H1 (cell line): ENCODE measurements at regions not wholly inside any gene's neighbourhood (a gene's known extent, or its start where the extent isn't known, plus 50 kb on each side); places are given as distances from the start of the nearest gene placed in this dataset.

ENCODE experiments used
- CTCF ChIA-PET: fragments of 300-600 bp; sonication (Branson Sonifier 250); formaldehyde crosslinking; loops from one replicate; lab custom pipeline; 2021; ENCODE audit not compliant: partially characterized antibody; lab: Charles Lee
- POLR2A ChIA-PET: fragments of 300-600 bp; sonication (Branson Sonifier 250); formaldehyde crosslinking; loops from one replicate; lab custom pipeline; 2021; ENCODE audit warnings: inconsistent platforms; ENCODE audit not compliant: partially characterized antibody; lab: Charles Lee
- DNase-seq, 2 experiments: peaks; one replicate each; pipeline versions ENCODE4 v3.0.0 to v3.0.0-alpha.2; 2010 to 2022; ENCODE audit warnings: low spot score in 2 of 2, low read depth in 1 of 2, mixed read lengths in 1 of 2
- FAIRE-seq: peaks from 2 replicates; lab custom pipeline; 2011; peaks lifted over from hg19 to GRCh38; lab: Jason Lieb, UNC
- H2AFZ ChIP-seq: 2 replicates; pipeline ENCODE4 v1.8.1; 2012; ENCODE audit warnings: low read length, inconsistent platforms
- H2AK5ac ChIP-seq: 2 replicates; pipeline ENCODE4 v1.6.1; 2013; ENCODE audit warnings: low read depth, low read length
- H2BK120ac ChIP-seq: replicated peaks from 2 replicates; pipeline ENCODE3; 2013; ENCODE audit warnings: low read depth, low read length, inconsistent platforms
- H2BK12ac ChIP-seq: 2 replicates; pipeline ENCODE4 v1.6.1; 2013; ENCODE audit warnings: low read depth, low read length
- H2BK15ac ChIP-seq: 2 replicates; pipeline ENCODE4 v1.6.1; 2013; ENCODE audit warnings: low read length
- H2BK20ac ChIP-seq: 2 replicates; pipeline ENCODE4 v1.6.1; 2013; ENCODE audit warnings: low read length
- H2BK5ac ChIP-seq: 2 replicates; pipeline ENCODE4 v1.6.1; 2013; ENCODE audit warnings: low read depth, low read length
- H3K14ac ChIP-seq: 2 replicates; pipeline ENCODE4 v1.6.1; 2013; ENCODE audit warnings: inconsistent platforms; ENCODE audit not compliant: insufficient read length
- H3K18ac ChIP-seq: 2 replicates; pipeline ENCODE4 v1.6.1; 2013; ENCODE audit warnings: low read length; ENCODE audit errors: extremely low read depth
- H3K23ac ChIP-seq: 2 replicates; pipeline ENCODE4 v1.6.1; 2013; ENCODE audit warnings: inconsistent platforms; ENCODE audit not compliant: insufficient read length
- H3K23me2 ChIP-seq: 2 replicates; pipeline ENCODE4 v1.6.1; 2013; ENCODE audit warnings: low read depth, low read length
- H3K27ac ChIP-seq: 2 replicates; pipeline ENCODE4 v1.6.1; 2011; ENCODE audit warnings: low read depth, low read length, inconsistent platforms
- H3K27me3 ChIP-seq, 4 experiments: replicated peaks in 1 of 4; 1 replicate in 1 of 4; 2 replicates in 3 of 4; pipeline versions ENCODE4 v1.6.1 to v1.8.1; 2011 to 2013; ENCODE audit warnings: low read length in 3 of 4, mild to moderate bottlenecking in 3 of 4, inconsistent platforms in 2 of 4, mixed read lengths in 2 of 4, moderate library complexity in 1 of 4; ENCODE audit not compliant: control insufficient read depth in 3 of 4, insufficient read depth in 3 of 4; ENCODE audit errors: extremely low read depth in 1 of 4
- H3K36me3 ChIP-seq, 4 experiments: 2 replicates each; pipeline versions ENCODE4 v1.6.1 to v1.8.1; 2011 to 2013; ENCODE audit warnings: mild to moderate bottlenecking in 4 of 4, low read length in 3 of 4, moderate library complexity in 2 of 4, control low read depth in 1 of 4, inconsistent platforms in 1 of 4; ENCODE audit not compliant: insufficient read depth in 4 of 4, control insufficient read depth in 2 of 4
- H3K4ac ChIP-seq: replicated peaks from 2 replicates; pipeline ENCODE3; 2013; ENCODE audit warnings: low read length, low read depth, mixed read lengths, inconsistent platforms; ENCODE audit not compliant: insufficient read length
- H3K4me1 ChIP-seq, 4 experiments: replicated peaks in 1 of 4; 1 replicate in 1 of 4; 2 replicates in 3 of 4; pipeline versions ENCODE4 v1.6.1 to v1.8.1; 2011 to 2013; ENCODE audit warnings: low read length in 3 of 4, inconsistent platforms in 2 of 4, mixed read lengths in 1 of 4; ENCODE audit not compliant: insufficient read depth in 4 of 4, control insufficient read depth in 3 of 4
- H3K4me2 ChIP-seq, 2 experiments: 2 replicates each; pipeline versions ENCODE4 v1.6.1 to v1.8.1; 2011 to 2013; ENCODE audit warnings: low read depth in 2 of 2, low read length in 2 of 2, control low read depth in 1 of 2, inconsistent platforms in 1 of 2, mild to moderate bottlenecking in 1 of 2; ENCODE audit not compliant: insufficient read depth in 1 of 2
- H3K4me3 ChIP-seq, 4 experiments: fragments of 200-600, 300-600 bp in 1 of 4; sonication (generic), shearing (Covaris generic), sonication (Bioruptor Twin) in 1 of 4; 2 replicates each; pipeline versions ENCODE4 v1.5.1 to v1.8.1; 2011 to 2016; ENCODE audit warnings: low read length in 4 of 4, low read depth in 3 of 4, control low read depth in 2 of 4, inconsistent platforms in 2 of 4, mild to moderate bottlenecking in 2 of 4, mixed read lengths in 1 of 4, moderate library complexity in 1 of 4; ENCODE audit not compliant: insufficient read depth in 2 of 4; ENCODE audit errors: extremely low read depth in 1 of 4
- H3K56ac ChIP-seq: replicated peaks from 2 replicates; pipeline ENCODE3; 2013; ENCODE audit warnings: low read depth, mild to moderate bottlenecking, mixed read lengths, low read length, inconsistent platforms; ENCODE audit not compliant: insufficient read length
- H3K79me1 ChIP-seq: 2 replicates; pipeline ENCODE4 v1.6.1; 2013; ENCODE audit warnings: low read depth, low read length, control low read depth
- H3K79me2 ChIP-seq, 2 experiments: 2 replicates each; pipeline versions ENCODE4 v1.6.1 to v1.8.1; 2012 to 2013; ENCODE audit warnings: low read length in 2 of 2, mild to moderate bottlenecking in 2 of 2, inconsistent platforms in 1 of 2; ENCODE audit not compliant: insufficient read depth in 2 of 2, control insufficient read depth in 1 of 2
- H3K9ac ChIP-seq, 4 experiments: replicated peaks in 1 of 4; 1 replicate in 1 of 4; 2 replicates in 3 of 4; pipeline versions ENCODE4 v1.6.1 to v1.8.1; 2011 to 2013; ENCODE audit warnings: low read depth in 3 of 4, low read length in 3 of 4, control low read depth in 2 of 4, mild to moderate bottlenecking in 2 of 4, moderate library complexity in 2 of 4, inconsistent platforms in 1 of 4; ENCODE audit errors: extremely low read depth in 1 of 4
- H3K9me3 ChIP-seq, 2 experiments: 2 replicates each; pipeline versions ENCODE4 v1.6.1 to v1.8.1; 2012 to 2013; ENCODE audit warnings: mild to moderate bottlenecking in 2 of 2, moderate library complexity in 2 of 2, control low read depth in 1 of 2, inconsistent platforms in 1 of 2, low read depth in 1 of 2, low read length in 1 of 2, mixed read lengths in 1 of 2; ENCODE audit not compliant: insufficient read depth in 2 of 2
- H4K20me1 ChIP-seq, 2 experiments: replicated peaks in 1 of 2; 2 replicates each; pipeline versions ENCODE3 to v1.8.1; 2011 to 2013; ENCODE audit warnings: inconsistent platforms in 2 of 2, low read length in 2 of 2, mild to moderate bottlenecking in 1 of 2; ENCODE audit not compliant: insufficient read depth in 2 of 2, control insufficient read depth in 1 of 2
- H4K5ac ChIP-seq: 2 replicates; pipeline ENCODE4 v1.6.1; 2013; ENCODE audit warnings: low read length, low read depth, mixed read lengths, inconsistent platforms; ENCODE audit not compliant: insufficient read length
- H4K8ac ChIP-seq: 2 replicates; pipeline ENCODE4 v1.8.0; 2013; ENCODE audit warnings: mild to moderate bottlenecking, moderate library complexity, low read length, inconsistent platforms; ENCODE audit not compliant: insufficient read depth; ENCODE audit errors: extremely low read depth
- H4K91ac ChIP-seq: replicated peaks from 2 replicates; pipeline ENCODE3; 2013; ENCODE audit warnings: low read length, mixed read lengths, inconsistent platforms; ENCODE audit not compliant: insufficient read length
- ASH2L ChIP-seq: fragments of 200-600, 300-600 bp; sonication (generic); IDR thresholded peaks from one replicate; pipeline ENCODE4 v1.7.1; 2017; ENCODE audit warnings: low read length
- CBX5 ChIP-seq: fragments of 300-800, 300-1000 bp; sonication (generic); IDR thresholded peaks from 2 replicates; pipeline ENCODE4 v1.7.1; 2016; ENCODE audit warnings: antibody characterized with exemption, low read length, low read depth
- CBX8 ChIP-seq: fragments of 300-800, 300-1000 bp; sonication (generic); IDR thresholded peaks from 2 replicates; pipeline ENCODE4 v1.7.1; 2016; ENCODE audit warnings: low read depth, low read length, borderline replicate concordance
- CHD1 ChIP-seq: IDR thresholded peaks from 2 replicates; pipeline ENCODE4 v1.6.1; 2012; ENCODE audit warnings: low read depth, low read length, improper control_type of control experiment
- CHD2 ChIP-seq: IDR thresholded peaks from 2 replicates; pipeline ENCODE4 v1.6.1; 2012; ENCODE audit warnings: low read length, improper control_type of control experiment
- JUN ChIP-seq: IDR thresholded peaks from 2 replicates; pipeline ENCODE4 v1.6.1; 2011; ENCODE audit warnings: low read depth, mild to moderate bottlenecking, improper control_type of control experiment, low read length
- KDM1A ChIP-seq: fragments of 200-600, 300-600 bp; sonication (generic); IDR thresholded peaks from 2 replicates; pipeline ENCODE4 v1.7.1; 2016; ENCODE audit warnings: mild to moderate bottlenecking, low read length, borderline replicate concordance
- MAFK ChIP-seq: IDR thresholded peaks from 2 replicates; pipeline ENCODE4 v1.6.1; 2012; ENCODE audit warnings: low read depth, mild to moderate bottlenecking, improper control_type of control experiment, low read length
- MAX ChIP-seq: IDR thresholded peaks from 2 replicates; pipeline ENCODE4 v1.6.1; 2012; ENCODE audit warnings: inconsistent platforms
- POU5F1 ChIP-seq: IDR thresholded peaks from 2 replicates; pipeline ENCODE4 v1.6.1; 2011; ENCODE audit warnings: low read depth, mild to moderate bottlenecking, low read length, moderate library complexity
- RFX5 ChIP-seq: IDR thresholded peaks from 2 replicates; pipeline ENCODE4 v1.6.1; 2011; ENCODE audit warnings: low read depth, low read length, improper control_type of control experiment, borderline replicate concordance
- SIX5 ChIP-seq: IDR thresholded peaks from 2 replicates; pipeline ENCODE4 v1.6.1; 2011; ENCODE audit warnings: mild to moderate bottlenecking, low read depth, low read length
- TAF1 ChIP-seq: IDR thresholded peaks from 2 replicates; pipeline ENCODE4 v1.6.1; 2011; ENCODE audit warnings: mild to moderate bottlenecking, low read depth, low read length
- TAF7 ChIP-seq: optimal IDR thresholded peaks from 2 replicates; pipeline ENCODE3; 2011; ENCODE audit warnings: low read depth, mild to moderate bottlenecking, inconsistent platforms, low read length, moderate library complexity, borderline replicate concordance
- TCF12 ChIP-seq: IDR thresholded peaks from 2 replicates; pipeline ENCODE4 v1.6.1; 2011; ENCODE audit warnings: low read depth, mild to moderate bottlenecking, low read length
- WGBS, 2 experiments: shearing (Covaris generic) in 1 of 2; methylation state at CpG; one replicate each; pipeline versions ENCODE4 v1.1.6 to v1.1.7; 2013 to 2015; ENCODE audit warnings: low lambda C conversion rate in 2 of 2, mixed read lengths in 2 of 2, inconsistent platforms in 1 of 2, low coverage in 1 of 2, missing lambda C conversion rate in 1 of 2; ENCODE audit not compliant: insufficient replicate concordance in 2 of 2, insufficient coverage in 1 of 2, insufficient read length in 1 of 2; ENCODE audit errors: extremely low coverage in 1 of 2, missing lambda C conversion rate in 1 of 2; 5-methylcytosine and 5-hydroxymethylcytosine counted together

- Histone ChIP-seq H3K79me1 (no peaks in the 10 kb centered on the region), H2BK20ac (no peak overlapping the region; the same call in 1 of the 2 replicates), H3K36me3 (no peaks in the 10 kb centered on the region; a peak in 1 of 8 replicates), H3K27ac (no peak overlapping the region), H3K27me3 (no peaks in the 10 kb centered on the region), H4K5ac (no peak overlapping the region), H3K4ac (no peak overlapping the region), H3K4me3 (no peak overlapping the region), H2AK5ac (no peak overlapping the region), H3K14ac (no peak overlapping the region), H2AFZ (no peak overlapping the region), H3K9me3 (peaks cover 0 to 3% of the 10 kb centered on the region in 2 experiments; a peak in 2 of 4 replicates), H3K4me2 (no peak overlapping the region), H3K79me2 (no peaks in the 10 kb centered on the region), H4K8ac (no peak overlapping the region), H4K20me1 (no peaks in the 10 kb centered on the region), H2BK5ac (no peak overlapping the region), H3K4me1 (no peaks in the 10 kb centered on the region), H2BK120ac (no peak overlapping the region), H3K9ac (no peak overlapping the region), H3K18ac (no peak overlapping the region), H4K91ac (no peak overlapping the region), H2BK12ac (no peak overlapping the region), H3K23ac (no peak overlapping the region), H3K56ac (no peak overlapping the region), H2BK15ac (no peak overlapping the region), H3K23me2 (no peaks in the 10 kb centered on the region)
- ChIA-PET CTCF (no interaction called here), POLR2A (no interaction called here)
- FAIRE-seq (no peak), DNase-seq (no peak)
- WGBS, 2 experiments, result 91% methylated on average over 1 of the region's 1 CpG; no CpG with 5 or more reads in 1 of the 2 experiments
- TF ChIP-seq MAX (no peak), CHD2 (no peak), ASH2L (no peak), KDM1A (no peak), RFX5 (no peak), CBX5 (no peak), CBX8 (no peak), TCF12 (no peak), TAF1 (no peak), TAF7 (no peak), POU5F1 (no peak), CHD1 (no peak), MAFK (no peak), JUN (no peak), SIX5 (no peak)
Measured at GRCh38 chr3:153615863-153616262, 453.8 kb downstream of the RAP2B start.
